ENCODE measurements at regions not wholly inside any gene's neighbourhood (a gene's known extent, or its start where the extent isn't known, plus 50 kb on each side); places are given as distances from the start of the nearest gene placed in this dataset.
"Not testable (repeated sequence)": the region's sequence is repeated elsewhere in the genome, so short reads cannot be mapped to it uniquely, and the experiment has no call there.

GRCh38 chr20:30963591-30963990, 293.9 kb upstream of the DEFB115 start:
- no peak for DNase-seq
- Histone ChIP-seq H3K9me2 (ENCODE audit: insufficient read depth) (no peaks in the 10 kb centered on the region), H3K79me2 (ENCODE audit: low read depth) (no peaks in the 10 kb centered on the region), H3K27ac (no peak overlapping the region), H3F3A (ENCODE audit: insufficient read depth, low read depth) (no peaks in the 10 kb centered on the region), H3K4me1 (replicated peaks; ENCODE audit: insufficient read depth) (no peaks in the 10 kb centered on the region), H2AFZ (no peak overlapping the region), H3K36me3 (ENCODE audit: low read depth) (no peaks in the 10 kb centered on the region), H3K27me3 (ENCODE audit: insufficient read depth, low read depth) (no peaks in the 10 kb centered on the region), H4K20me1 (ENCODE audit: insufficient read depth) (no peaks in the 10 kb centered on the region), H3K4me3 (no peak overlapping the region), H3K9me3 (ENCODE audit: insufficient read depth, low read depth) (no peaks in the 10 kb centered on the region), H3K4me2 (no peak overlapping the region)
- BruUV-seq (replicated peaks), result no TSS peak
- intact Hi-C loops (cut with micrococcal nuclease; ENCODE audit: unreplicated experiment), result no loop called here
- ChIA-PET POLR2A (ENCODE audit: unreplicated experiment) (no interaction called here), CTCF (no interaction called here)
- TF ChIP-seq EZH2 (IDR thresholded peaks at IDR 0.05; ENCODE audit: low read depth) (no peak), CTCF (conservative IDR thresholded peaks at IDR 0.05) (no peak)

GRCh38 chr20:30975859-30976258, 281.6 kb upstream of the DEFB115 start:
- H3K27me3 ChIP-seq (ENCODE audit: insufficient read depth, low read depth); H3K4me2 ChIP-seq; H3K27ac ChIP-seq; intact Hi-C loops (cut with micrococcal nuclease; ENCODE audit: unreplicated experiment); H3K4me3 ChIP-seq; H3F3A ChIP-seq (ENCODE audit: insufficient read depth, low read depth); H2AFZ ChIP-seq; H3K9me2 ChIP-seq (ENCODE audit: insufficient read depth); H3K79me2 ChIP-seq (ENCODE audit: low read depth); H3K36me3 ChIP-seq (ENCODE audit: low read depth); POLR2A ChIA-PET (ENCODE audit: unreplicated experiment); H3K9me3 ChIP-seq (ENCODE audit: insufficient read depth, low read depth); CTCF ChIA-PET; H3K4me1 ChIP-seq (replicated peaks; ENCODE audit: insufficient read depth); DNase-seq; BruUV-seq (replicated peaks); H4K20me1 ChIP-seq (ENCODE audit: insufficient read depth): not testable (repeated sequence)

- no peak overlapping the region for H3K4me3 ChIP-seq
- no peaks in the 10 kb centered on the region for H4K20me1 ChIP-seq (ENCODE audit: insufficient read depth)
- intact Hi-C loops (cut with micrococcal nuclease; ENCODE audit: unreplicated experiment), result no loop called here
- H3K27ac ChIP-seq, result no peak overlapping the region
- POLR2A ChIA-PET (ENCODE audit: unreplicated experiment), result no interaction called here
- no peaks in the 10 kb centered on the region for H3K36me3 ChIP-seq (ENCODE audit: low read depth)
- no TSS peak for BruUV-seq (replicated peaks)
- no peak overlapping the region for H2AFZ ChIP-seq
- CTCF ChIA-PET, result no interaction called here
- H3K4me1 ChIP-seq (replicated peaks; ENCODE audit: insufficient read depth), result no peaks in the 10 kb centered on the region
- H3K4me2 ChIP-seq, result no peak overlapping the region
- peak in 1 of 2 experiments; percentile 2 for DNase-seq
- TF ChIP-seq CTCF (conservative IDR thresholded peaks at IDR 0.05) (no peak), EZH2 (IDR thresholded peaks at IDR 0.05; ENCODE audit: low read depth) (no peak)
- no peaks in the 10 kb centered on the region for H3K9me2 ChIP-seq (ENCODE audit: insufficient read depth)
- no peaks in the 10 kb centered on the region for H3K27me3 ChIP-seq (ENCODE audit: insufficient read depth, low read depth)
- H3K9me3 ChIP-seq (ENCODE audit: insufficient read depth, low read depth), result no peaks in the 10 kb centered on the region
- H3K79me2 ChIP-seq (ENCODE audit: low read depth), result no peaks in the 10 kb centered on the region
- H3F3A ChIP-seq (ENCODE audit: insufficient read depth, low read depth), result no peaks in the 10 kb centered on the region
Observed at GRCh38 chr20:30985386-30985785, 272.1 kb upstream of the DEFB115 start.

All from PC-9 (cell line).